Hepatocyte (in vitro differentiated cells): ENCODE measurements at regions not wholly inside any gene's neighbourhood (a gene's known extent, or its start where the extent isn't known, plus 50 kb on each side); places are given as distances from the start of the nearest gene placed in this dataset.

ENCODE experiments used
- DNase-seq: peaks from one replicate; pipeline ENCODE4 v3.0.0-alpha.2; 2016; ENCODE audit warnings: low spot score
- H2AFZ ChIP-seq: fragments of 200-600 bp; sonication (generic); 2 replicates; pipeline ENCODE4 v1.6.0; 2016; ENCODE audit warnings: antibody characterized with exemption, mild to moderate bottlenecking
- H3K27ac ChIP-seq: fragments of 200-600 bp; sonication (generic); 2 replicates; pipeline ENCODE4 v1.5.1; 2016; ENCODE audit warnings: mild to moderate bottlenecking
- H3K27me3 ChIP-seq: fragments of 200-600 bp; sonication (generic); 2 replicates; pipeline ENCODE4 v1.6.1; 2016
- H3K36me3 ChIP-seq: fragments of 200-600 bp; sonication (generic); replicated peaks from 2 replicates; pipeline ENCODE4 v1.5.1; 2016; ENCODE audit warnings: low read depth; ENCODE audit not compliant: insufficient read depth
- H3K4me1 ChIP-seq: fragments of 200-600 bp; sonication (generic); 2 replicates; pipeline ENCODE4 v1.5.1; 2016; ENCODE audit warnings: mild to moderate bottlenecking, moderate library complexity; ENCODE audit not compliant: insufficient read depth
- H3K4me2 ChIP-seq: fragments of 200-600 bp; sonication (generic); 2 replicates; pipeline ENCODE4 v1.6.0; 2016
- H3K4me3 ChIP-seq: fragments of 200-600 bp; sonication (generic); 2 replicates; pipeline ENCODE4 v1.5.1; 2016; ENCODE audit warnings: mild to moderate bottlenecking
- H3K79me2 ChIP-seq: fragments of 200-600 bp; sonication (generic); 2 replicates; pipeline ENCODE4 v1.6.0; 2017; ENCODE audit warnings: mild to moderate bottlenecking
- H3K9me2 ChIP-seq: fragments of 200-600 bp; sonication (generic); replicated peaks from 2 replicates; pipeline ENCODE4 v1.6.0; 2017; ENCODE audit warnings: mild to moderate bottlenecking; ENCODE audit not compliant: insufficient read depth
- H3K9me3 ChIP-seq: fragments of 200-600 bp; sonication (generic); 2 replicates; pipeline ENCODE4 v1.5.1; 2016; ENCODE audit warnings: low read depth, mild to moderate bottlenecking
- H4K20me1 ChIP-seq: fragments of 200-600 bp; sonication (generic); 2 replicates; pipeline ENCODE4 v1.6.0; 2016; ENCODE audit warnings: mild to moderate bottlenecking; ENCODE audit not compliant: insufficient read depth, poor library complexity, severe bottlenecking
- EZH2 ChIP-seq: fragments of 200-600 bp; sonication (generic); IDR thresholded peaks from 2 replicates; pipeline ENCODE4 v1.6.1; 2016; ENCODE audit warnings: antibody characterized with exemption, mild to moderate bottlenecking, borderline replicate concordance
- EZH2phosphoT487 ChIP-seq: fragments of 200-600 bp; sonication (generic); IDR thresholded peaks from one replicate; pipeline ENCODE4 v1.6.1; 2018; ENCODE audit warnings: antibody characterized with exemption, mild to moderate bottlenecking, low read depth, moderate library complexity; ENCODE audit not compliant: unreplicated experiment, severe bottlenecking
- WGBS: methylation state at CpG from one replicate; pipeline ENCODE4 v1.1.6; 2016; ENCODE audit warnings: low lambda C conversion rate; ENCODE audit errors: missing lambda C conversion rate; 5-methylcytosine and 5-hydroxymethylcytosine counted together
- TF ChIP-seq, protein P1 (sequence below): fragments of 200-600 bp; sonication (generic); IDR thresholded peaks from 2 replicates; pipeline ENCODE4 v1.5.1; 2016; ENCODE audit warnings: antibody characterized with exemption, mild to moderate bottlenecking; ENCODE audit not compliant: poor library complexity

DNA sequence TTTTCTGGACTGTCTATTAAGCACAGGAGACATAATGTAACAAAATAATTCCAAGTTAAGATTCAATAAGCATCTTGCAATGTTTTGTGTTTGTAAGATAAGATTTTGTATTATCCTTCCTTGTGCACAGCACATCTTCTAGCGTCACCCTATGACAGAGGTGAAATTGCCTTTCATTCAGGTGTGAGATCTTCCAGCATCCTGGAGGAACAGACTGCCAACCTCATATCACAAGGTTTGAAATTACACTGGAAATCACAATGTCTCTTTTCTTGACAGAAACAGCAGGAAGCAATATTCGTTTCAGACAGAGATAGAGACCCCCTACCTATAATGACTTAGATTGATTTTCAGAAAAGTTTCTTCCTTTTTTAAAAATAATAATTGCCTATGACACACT is 668.6 kb downstream of the GABRG1 start:
- WGBS: 74% methylated on average over 2 of the region's 2 CpGs
- H3K36me3 ChIP-seq: no peaks in the 10 kb centered on the region
- peaks cover 5% of the 10 kb centered on the region for H3K27me3 ChIP-seq
- no peak for DNase-seq
- no peak overlapping the region for H3K4me2 ChIP-seq
- H3K4me3 ChIP-seq: no peak overlapping the region
- no peaks in the 10 kb centered on the region for H3K4me1 ChIP-seq
- H4K20me1 ChIP-seq: no peaks in the 10 kb centered on the region
- H3K27ac ChIP-seq: no peak overlapping the region
- no peaks in the 10 kb centered on the region for H3K9me3 ChIP-seq
- H3K79me2 ChIP-seq: no peaks in the 10 kb centered on the region
- TF ChIP-seq EZH2 (no peak), EZH2phosphoT487 (no peak)
- TF ChIP-seq, protein P1, sequence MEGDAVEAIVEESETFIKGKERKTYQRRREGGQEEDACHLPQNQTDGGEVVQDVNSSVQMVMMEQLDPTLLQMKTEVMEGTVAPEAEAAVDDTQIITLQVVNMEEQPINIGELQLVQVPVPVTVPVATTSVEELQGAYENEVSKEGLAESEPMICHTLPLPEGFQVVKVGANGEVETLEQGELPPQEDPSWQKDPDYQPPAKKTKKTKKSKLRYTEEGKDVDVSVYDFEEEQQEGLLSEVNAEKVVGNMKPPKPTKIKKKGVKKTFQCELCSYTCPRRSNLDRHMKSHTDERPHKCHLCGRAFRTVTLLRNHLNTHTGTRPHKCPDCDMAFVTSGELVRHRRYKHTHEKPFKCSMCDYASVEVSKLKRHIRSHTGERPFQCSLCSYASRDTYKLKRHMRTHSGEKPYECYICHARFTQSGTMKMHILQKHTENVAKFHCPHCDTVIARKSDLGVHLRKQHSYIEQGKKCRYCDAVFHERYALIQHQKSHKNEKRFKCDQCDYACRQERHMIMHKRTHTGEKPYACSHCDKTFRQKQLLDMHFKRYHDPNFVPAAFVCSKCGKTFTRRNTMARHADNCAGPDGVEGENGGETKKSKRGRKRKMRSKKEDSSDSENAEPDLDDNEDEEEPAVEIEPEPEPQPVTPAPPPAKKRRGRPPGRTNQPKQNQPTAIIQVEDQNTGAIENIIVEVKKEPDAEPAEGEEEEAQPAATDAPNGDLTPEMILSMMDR: no peak
- no peak overlapping the region for H2AFZ ChIP-seq
- no peaks in the 10 kb centered on the region for H3K9me2 ChIP-seq

DNA sequence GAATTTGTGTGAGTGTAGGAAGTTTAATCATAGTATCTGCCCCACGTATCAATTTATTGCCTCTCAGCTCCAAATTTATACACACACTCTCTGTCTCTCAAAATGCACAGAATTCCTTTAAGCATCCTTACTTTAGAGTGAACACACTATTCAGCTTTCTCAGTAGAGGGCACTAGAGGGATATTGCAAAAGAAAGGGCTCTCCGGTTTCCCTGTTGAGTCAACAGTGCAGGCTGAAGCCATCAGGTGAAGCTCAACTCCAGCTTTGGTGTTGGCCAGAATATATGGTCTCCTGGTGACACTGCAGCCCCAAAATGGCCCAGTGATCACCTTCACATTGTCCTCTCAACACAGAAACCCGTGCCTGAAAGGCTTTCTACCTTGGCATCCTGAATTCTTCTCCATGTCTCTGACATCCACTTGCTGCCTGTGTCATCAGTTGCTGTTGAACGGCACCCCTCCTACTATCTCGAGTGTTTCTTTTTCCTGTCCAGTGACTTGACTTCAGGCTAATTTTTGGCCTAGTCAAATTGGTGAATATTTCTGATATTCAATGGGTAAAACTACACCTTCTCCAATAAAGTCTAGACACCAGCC is 670.5 kb downstream of the GABRG1 start:
- 42% methylated on average over 5 of the region's 5 CpGs for WGBS
- Histone ChIP-seq H2AFZ (no peak overlapping the region), H3K4me1 (no peaks in the 10 kb centered on the region), H3K9me2 (no peaks in the 10 kb centered on the region), H3K36me3 (no peaks in the 10 kb centered on the region), H3K79me2 (no peaks in the 10 kb centered on the region), H3K27ac (no peak overlapping the region), H3K27me3 (peaks cover 5% of the 10 kb centered on the region), H3K4me2 (no peak overlapping the region), H3K4me3 (no peak overlapping the region), H3K9me3 (no peaks in the 10 kb centered on the region), H4K20me1 (no peaks in the 10 kb centered on the region)
- peak; percentile 76 for DNase-seq
- no peak for TF ChIP-seq EZH2
- TF ChIP-seq, protein P1: peak; percentile 72

DNA sequence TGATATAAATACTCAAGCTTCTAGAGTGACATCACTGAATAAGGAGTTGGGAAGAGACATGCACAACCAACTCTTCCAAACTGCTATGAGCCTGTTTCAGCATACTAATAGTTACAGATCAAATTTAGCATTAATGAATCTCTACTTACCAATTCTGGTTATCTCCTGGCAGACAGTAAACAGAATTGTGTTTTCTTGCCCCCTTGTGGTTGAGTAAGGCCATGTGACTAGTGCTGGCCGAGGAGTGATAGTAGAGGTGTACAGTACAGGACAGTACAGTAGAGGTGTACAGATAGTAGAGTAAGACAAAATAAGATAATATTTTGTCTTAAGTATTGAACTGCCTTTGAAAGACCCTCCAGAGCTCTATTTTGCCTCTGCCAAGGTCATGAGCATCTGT is 681.4 kb downstream of the GABRG1 start:
- no peaks in the 10 kb centered on the region for H3K27me3 ChIP-seq
- peak; percentile 34 for DNase-seq
- H3K36me3 ChIP-seq: no peaks in the 10 kb centered on the region
- H3K9me2 ChIP-seq: no peaks in the 10 kb centered on the region
- H3K9me3 ChIP-seq: no peaks in the 10 kb centered on the region
- no peaks in the 10 kb centered on the region for H4K20me1 ChIP-seq
- H3K4me3 ChIP-seq: no peak overlapping the region
- TF ChIP-seq EZH2phosphoT487: no peak
- TF ChIP-seq, protein P1: peak; percentile 56
- no peak for TF ChIP-seq EZH2
- 38% methylated on average over 1 of the region's 1 CpG for WGBS
- no peaks in the 10 kb centered on the region for H3K4me1 ChIP-seq
- H3K4me2 ChIP-seq: no peak overlapping the region
- H3K27ac ChIP-seq: no peak overlapping the region
- no peaks in the 10 kb centered on the region for H3K79me2 ChIP-seq
- no peak overlapping the region for H2AFZ ChIP-seq

DNA sequence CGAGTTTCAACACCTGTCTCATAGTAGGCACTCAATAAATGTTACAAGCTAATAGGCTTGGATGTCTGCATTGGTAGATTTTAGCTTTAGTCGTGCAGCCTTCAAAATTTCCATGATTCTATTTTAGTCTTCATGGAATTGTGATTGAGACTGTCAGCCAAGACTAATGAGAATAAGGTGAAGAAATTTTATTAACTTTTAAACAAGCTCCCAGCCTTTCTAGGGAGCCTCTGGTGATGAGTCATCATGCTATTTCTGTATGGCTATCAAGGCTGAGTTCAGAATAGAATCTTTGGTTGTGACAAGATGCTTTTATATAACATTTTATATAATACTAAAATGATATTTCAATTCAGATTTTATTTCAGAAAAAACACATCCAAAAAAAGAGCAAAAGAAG is 685.8 kb downstream of the GABRG1 start:
- H3K79me2 ChIP-seq: no peaks in the 10 kb centered on the region
- TF ChIP-seq, protein P1: no peak
- TF ChIP-seq EZH2phosphoT487 (no peak), EZH2 (no peak)
- 91% methylated on average over 2 of the region's 2 CpGs for WGBS

More for the DNA sequence above, 685.8 kb downstream of the GABRG1 start:
- H3K27me3 ChIP-seq: no peaks in the 10 kb centered on the region
- no peak overlapping the region for H2AFZ ChIP-seq
- no peak overlapping the region for H3K4me2 ChIP-seq
- no peaks in the 10 kb centered on the region for H3K9me2 ChIP-seq
- no peak overlapping the region for H3K4me3 ChIP-seq
- no peak overlapping the region for H3K27ac ChIP-seq
- no peaks in the 10 kb centered on the region for H3K9me3 ChIP-seq
- no peaks in the 10 kb centered on the region for H3K4me1 ChIP-seq
- DNase-seq: no peak
- no peaks in the 10 kb centered on the region for H4K20me1 ChIP-seq
- H3K36me3 ChIP-seq: no peaks in the 10 kb centered on the region
